HepG2 (cell line): ENCODE measurements at regions not wholly inside any gene's neighbourhood (a gene's known extent, or its start where the extent isn't known, plus 50 kb on each side); places are given as distances from the start of the nearest gene placed in this dataset.

Source experiments
- ASH2L ChIP-seq: fragments of 300-600, 200-600 bp; sonication (generic); IDR thresholded peaks from 2 replicates; pipeline ENCODE4 v1.7.0; 2017; ENCODE audit warnings: low read depth, mild to moderate bottlenecking, moderate library complexity, mixed read lengths, low read length; ENCODE audit not compliant: insufficient read length
- NFIC ChIP-seq: IDR thresholded peaks from 2 replicates; pipeline ENCODE4 v1.6.1; 2012; ENCODE audit warnings: mild to moderate bottlenecking, low read length, inconsistent platforms
- TCF12 ChIP-seq, 2 experiments: fragments of 450-650 bp in 1 of 2; sonication (generic) in 1 of 2; formaldehyde crosslinking in 1 of 2; IDR thresholded peaks; 2 replicates each; pipeline versions ENCODE4 v1.6.1 to v1.8.0; 2017 to 2022; ENCODE audit warnings: antibody characterized with exemption in 1 of 2, mild to moderate bottlenecking in 1 of 2, missing genetic modification reagents in 1 of 2, moderate library complexity in 1 of 2
- ZNF207 ChIP-seq: fragments of 450-650 bp; IDR thresholded peaks from 2 replicates; pipeline ENCODE4 v1.6.1; 2016; ENCODE audit warnings: antibody characterized with exemption, borderline replicate concordance
- ZNF232 ChIP-seq: sonication (generic); formaldehyde crosslinking; IDR thresholded peaks from 2 replicates; pipeline ENCODE4 v1.4.0; 2020; ENCODE audit warnings: missing genetic modification reagents, borderline replicate concordance

DNA sequence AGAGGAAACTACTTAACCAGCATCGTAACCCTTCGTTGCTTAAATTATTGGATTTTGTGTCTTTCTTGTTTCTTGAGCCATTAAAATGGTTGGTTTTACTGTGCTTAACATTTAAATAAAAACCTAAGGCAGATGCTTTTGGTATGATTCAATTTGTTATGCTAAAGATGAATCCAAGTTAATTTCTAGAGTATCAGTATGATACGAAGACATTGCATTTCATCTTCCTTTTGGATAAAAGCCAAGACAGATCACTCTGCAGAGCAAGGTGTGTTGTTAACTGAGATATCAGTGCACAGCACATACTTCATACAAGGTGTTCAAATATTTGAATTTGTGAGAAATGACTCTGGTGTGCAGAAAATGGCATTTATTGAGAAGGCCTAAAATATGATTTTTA is 480.5 kb downstream of the PCNX1 start:
- TF ChIP-seq NFIC (no peak), ASH2L (no peak), TCF12 (IDR thresholded peaks at IDR 0.05) (no peak), TCF12 (CRISPR knock-in tag; IDR thresholded peaks at IDR 0.05) (no peak), ZNF207 (no peak), ZNF232 (CRISPR knock-in tag) (no peak)
